Stimulated activated CD4-positive, alpha-beta T cell treated with anti-CD3 and anti-CD28 coated beads, TNF-alpha, amount 100 ng/mL, for 24 hours (primary cell): ENCODE measurements at regions not wholly inside any gene's neighbourhood (a gene's known extent, or its start where the extent isn't known, plus 50 kb on each side); places are given as distances from the start of the nearest gene placed in this dataset.

ENCODE experiments used
- DNase-seq, 3 experiments: peaks; one replicate each; pipeline ENCODE4 v3.0.0-alpha.2; 2020; ENCODE audit warnings: low read depth in 3 of 3

DNA sequence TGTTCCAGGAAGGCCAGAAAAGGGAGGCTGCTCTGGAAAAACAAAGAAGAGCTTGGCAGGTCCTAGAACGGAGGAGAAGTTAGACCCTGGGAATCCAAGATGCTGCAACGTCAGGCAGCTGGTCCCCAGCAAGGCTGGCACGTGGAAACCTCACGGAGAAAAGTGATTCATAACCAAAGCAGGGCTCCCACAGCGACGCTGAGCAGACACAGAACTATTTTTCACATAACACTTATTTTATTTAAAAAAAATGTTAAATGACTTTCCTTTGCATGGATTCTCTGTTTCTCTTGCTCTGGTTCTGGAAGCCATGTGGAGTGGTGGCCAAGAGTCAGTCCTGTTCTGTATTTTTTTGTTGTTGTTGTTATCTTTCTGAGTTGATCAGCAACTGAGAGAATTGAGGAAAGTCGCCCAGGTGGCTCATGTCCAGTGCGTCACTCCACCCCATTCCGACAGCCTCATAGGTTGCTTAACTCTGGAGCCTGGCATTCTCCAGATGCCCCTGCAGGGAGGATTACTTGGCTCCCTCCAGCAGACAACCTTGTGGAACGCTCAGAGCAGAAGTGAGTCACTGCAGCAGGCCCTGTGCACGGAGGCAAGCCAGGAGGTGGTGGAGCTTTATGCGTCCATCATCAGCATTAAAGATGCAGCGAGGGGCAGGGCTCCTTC lies 229.9 kb upstream of the HDAC4 start:
- DNase-seq, result no peak

GRCh38 chr2:239629926-239630617 lies 229.3 kb upstream of the HDAC4 start:
- DNase-seq, result no peak

DNA sequence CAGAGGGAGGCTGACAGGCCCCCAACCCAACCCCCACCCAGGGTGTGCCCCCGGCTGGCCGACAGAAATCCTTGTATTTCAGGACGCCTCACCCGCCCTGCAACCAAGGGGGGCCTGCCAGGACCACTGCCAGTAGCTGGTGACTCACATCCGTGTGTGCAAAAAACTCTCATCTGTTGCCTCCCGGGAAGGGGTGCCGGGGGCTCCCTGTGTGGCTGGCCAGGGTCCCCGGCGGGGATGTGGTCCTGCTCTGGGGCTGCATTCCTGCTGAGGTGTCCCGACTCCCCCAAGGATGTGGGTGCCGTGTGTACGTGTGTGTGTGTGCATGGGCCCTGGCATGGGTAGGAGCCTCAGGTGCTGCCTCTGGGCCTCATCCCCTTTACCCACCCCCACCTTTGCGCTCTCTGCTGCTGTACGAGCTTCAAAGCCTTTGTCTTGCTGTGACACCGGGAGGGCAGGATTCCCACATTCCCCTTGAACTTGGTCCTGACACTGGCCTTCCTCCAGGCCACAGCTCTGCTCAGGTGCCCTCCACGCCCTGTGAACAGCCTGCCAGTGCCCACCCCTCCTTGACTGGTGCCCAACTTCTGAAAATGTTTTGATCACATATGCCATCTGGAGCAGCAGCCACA lies 226.3 kb upstream of the HDAC4 start:
- no peak for DNase-seq

DNA sequence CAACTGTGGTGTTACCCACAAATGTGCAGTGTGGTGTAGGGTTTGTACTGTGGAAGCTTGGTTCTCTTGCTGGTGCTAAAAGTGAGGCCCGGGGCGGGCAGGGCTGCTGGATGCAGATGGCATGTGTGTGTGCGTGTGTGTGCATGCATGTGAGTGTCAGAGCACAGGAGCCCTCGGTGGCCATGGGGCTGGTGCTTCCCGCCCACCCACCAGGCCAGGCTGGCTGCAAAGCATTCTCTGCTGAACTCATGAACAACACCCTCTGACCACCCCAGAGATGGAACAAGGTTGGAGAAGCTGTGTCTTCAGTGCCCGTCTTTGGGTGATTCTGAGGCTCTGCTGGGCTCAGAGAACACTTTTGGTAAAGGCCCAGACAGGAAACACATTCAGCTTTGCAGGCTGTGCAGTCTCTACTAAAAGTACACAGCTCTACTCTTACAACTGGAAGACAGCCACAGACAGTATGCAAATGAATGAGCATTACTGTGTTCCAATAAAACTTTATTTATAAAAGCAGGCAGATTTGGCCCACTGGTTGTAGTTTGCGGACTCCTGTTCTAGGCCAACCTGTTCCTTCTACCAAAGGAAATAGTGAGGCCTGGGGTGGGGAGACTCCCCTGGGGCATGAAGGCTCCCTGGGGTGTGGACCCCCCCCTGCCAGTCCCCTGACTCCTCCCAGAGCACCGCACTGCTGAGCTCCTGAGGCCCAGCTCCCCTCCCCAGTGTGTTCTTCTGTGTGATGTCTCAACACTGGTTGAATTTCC lies 225.3 kb upstream of the HDAC4 start:
- no peak for DNase-seq

DNA sequence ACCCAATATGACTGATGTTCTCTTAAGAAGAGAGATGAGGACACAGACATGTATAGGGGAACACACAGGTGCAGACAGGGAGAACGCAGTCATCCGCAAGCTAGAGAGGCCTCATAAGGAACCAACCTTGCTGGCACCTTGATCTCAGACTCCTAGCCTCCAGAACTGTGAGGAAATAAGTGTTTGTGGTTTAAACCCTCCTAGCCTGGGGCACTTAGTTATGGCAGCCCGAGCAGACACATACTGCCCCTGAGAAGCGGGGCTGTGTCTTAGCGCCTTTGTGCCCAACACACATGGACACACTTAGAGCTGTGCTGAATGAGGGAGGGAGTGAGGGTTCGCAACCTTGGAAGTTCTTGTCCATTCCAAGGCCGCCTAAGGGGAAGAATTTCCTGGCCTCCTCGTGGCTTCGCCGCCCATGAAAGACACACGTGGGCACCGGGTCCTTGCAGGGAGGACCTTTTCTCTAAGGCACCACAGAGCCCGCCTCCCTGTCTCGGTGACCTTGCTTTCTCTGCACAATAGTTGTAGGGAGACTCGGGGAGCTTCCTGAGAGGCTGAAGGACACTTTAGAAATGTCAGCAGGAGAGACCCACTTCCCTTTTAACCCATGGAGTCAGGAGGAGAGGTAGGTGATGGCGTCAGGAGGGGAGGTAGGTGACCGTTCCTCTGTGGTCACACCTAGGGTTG lies 224.5 kb upstream of the HDAC4 start:
- no peak for DNase-seq

- no peak for DNase-seq
Observed at GRCh38 chr2:239621611-239622010, 220.8 kb upstream of the HDAC4 start.

GRCh38 chr2:239619369-239619768 lies 218.5 kb upstream of the HDAC4 start:
- no peak for DNase-seq

GRCh38 chr2:239616729-239617128 lies 215.9 kb upstream of the HDAC4 start:
- no peak for DNase-seq

DNA sequence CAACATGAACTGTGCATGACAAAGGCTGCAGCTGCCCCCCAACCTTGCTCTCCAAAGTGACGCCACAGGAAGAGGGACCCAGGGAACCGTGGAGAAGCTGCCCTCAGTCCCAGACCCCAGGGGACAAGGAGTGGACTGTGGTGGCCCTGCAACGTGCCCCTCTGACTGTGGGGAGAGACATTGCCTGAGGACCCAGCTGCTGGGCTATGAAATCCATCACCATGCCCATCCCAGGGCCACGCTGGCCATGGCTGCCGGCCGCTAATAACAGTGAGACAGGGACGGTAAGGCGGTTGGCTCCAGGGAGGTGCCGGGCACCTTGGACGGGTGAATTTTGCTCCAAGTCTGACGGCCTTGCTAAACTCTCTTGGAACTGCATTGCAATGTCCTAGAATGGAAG lies 211.3 kb upstream of the HDAC4 start:
- no peak for DNase-seq

DNA sequence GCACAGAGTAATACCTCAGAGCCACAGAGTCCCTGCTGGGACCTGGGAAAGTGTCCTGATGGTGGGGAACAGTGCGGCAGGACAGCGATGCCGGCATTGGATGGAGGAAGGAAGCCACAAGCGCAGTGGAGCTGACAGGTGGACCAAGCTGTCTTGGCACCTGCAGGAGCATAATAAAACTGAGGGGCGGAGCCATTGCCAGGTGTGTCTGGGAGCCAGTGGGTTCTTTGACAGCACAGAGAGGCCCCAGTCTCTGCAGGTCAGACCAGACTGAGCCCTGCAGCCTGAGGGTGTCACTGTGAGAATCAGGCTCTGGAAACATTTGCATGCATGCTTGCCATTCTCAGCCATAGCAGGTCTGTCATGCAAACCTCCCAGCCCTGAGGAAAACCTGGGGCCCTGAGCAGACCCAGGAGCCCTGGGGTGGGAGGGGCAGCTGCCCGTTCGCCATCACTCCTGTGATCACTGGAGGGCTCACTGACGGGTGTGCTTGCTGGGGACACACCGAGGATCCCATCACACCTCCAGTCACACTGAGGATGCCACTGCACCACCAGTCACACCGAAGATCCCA lies 210.5 kb upstream of the HDAC4 start:
- DNase-seq, result no peak

DNA sequence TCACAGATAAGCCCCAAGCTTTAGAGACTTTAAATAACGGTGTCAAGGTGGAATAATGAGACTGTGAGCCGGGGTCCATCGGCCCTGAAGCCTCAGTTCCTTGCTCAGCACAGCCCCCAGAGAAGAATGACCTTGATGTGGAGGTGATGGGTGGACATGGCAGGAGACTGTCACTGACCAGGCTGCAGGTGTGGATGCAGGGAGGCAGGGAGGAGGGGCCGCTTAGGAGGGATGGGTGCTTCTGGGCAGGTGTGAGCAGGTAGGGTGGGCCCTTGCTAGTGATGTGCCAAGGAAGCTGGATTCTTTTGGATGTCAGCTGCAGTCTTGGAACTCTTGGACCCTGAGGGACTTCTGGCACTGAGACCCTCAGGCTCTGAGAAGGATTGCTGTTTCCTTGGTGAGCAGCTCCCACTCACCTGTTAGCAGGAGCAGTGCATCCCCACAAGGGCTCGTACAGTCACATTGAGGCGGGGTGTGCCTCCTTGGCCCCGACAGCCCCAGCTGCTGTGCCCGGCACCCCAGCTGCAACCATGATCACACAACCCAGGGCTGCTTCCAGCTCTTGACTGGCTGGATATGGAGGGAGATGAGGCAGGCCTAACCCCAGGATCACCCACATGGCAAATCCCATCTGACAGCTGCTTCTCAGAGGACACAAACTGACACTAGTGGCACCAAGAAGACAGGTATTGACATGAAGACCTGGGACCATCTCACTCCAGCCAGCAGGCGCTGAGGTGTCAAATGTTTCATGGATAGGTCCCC lies 209.8 kb upstream of the HDAC4 start:
- DNase-seq, result no peak

- DNase-seq, result no peak
Observed at GRCh38 chr2:239609607-239610310, 208.9 kb upstream of the HDAC4 start.

DNA sequence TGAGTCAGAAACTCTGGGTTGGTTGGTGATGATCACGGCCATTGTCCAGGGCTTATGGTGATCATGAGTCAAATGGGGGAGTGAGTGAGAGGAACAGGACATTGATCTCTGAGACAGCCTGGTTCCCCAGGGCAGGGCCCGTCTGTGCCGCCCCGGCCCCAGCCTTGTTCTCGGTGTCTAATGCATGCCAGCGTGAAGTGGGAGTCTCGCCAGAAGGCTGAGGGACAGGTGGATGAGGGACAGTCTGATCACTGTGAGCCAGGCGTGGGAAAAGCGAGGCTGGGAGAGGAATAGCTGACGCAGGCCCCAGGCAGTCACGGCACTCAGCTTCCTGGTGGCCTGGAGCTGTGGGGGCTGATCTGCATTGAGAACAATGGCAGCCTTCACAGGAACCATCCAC lies 208.3 kb upstream of the HDAC4 start:
- DNase-seq, result no peak

DNA sequence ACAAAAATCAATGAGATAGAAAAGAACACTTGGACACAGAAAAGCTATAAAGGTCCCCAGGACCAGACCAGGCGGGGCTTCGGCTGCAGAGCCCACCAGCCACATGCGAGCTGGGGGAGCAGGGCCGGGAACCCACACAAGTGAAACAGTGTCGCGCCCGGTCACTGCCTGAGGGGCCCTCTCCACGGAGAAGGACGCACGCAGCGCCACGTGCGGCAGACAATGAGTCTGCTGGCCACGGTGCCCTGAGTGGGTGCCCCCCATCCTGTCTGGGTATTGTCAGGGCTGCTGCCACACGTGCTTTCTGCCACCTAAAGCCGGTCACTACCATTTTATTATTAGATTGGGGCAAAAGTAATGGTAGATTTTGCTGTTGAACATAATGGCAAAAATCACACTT lies 207.9 kb upstream of the HDAC4 start:
- DNase-seq, result no peak

- no peak for DNase-seq
Observed at GRCh38 chr2:239608260-239608659, 207.4 kb upstream of the HDAC4 start.

- DNase-seq, result no peak
Observed at GRCh38 chr2:239607517-239608191, 206.8 kb upstream of the HDAC4 start.

DNA sequence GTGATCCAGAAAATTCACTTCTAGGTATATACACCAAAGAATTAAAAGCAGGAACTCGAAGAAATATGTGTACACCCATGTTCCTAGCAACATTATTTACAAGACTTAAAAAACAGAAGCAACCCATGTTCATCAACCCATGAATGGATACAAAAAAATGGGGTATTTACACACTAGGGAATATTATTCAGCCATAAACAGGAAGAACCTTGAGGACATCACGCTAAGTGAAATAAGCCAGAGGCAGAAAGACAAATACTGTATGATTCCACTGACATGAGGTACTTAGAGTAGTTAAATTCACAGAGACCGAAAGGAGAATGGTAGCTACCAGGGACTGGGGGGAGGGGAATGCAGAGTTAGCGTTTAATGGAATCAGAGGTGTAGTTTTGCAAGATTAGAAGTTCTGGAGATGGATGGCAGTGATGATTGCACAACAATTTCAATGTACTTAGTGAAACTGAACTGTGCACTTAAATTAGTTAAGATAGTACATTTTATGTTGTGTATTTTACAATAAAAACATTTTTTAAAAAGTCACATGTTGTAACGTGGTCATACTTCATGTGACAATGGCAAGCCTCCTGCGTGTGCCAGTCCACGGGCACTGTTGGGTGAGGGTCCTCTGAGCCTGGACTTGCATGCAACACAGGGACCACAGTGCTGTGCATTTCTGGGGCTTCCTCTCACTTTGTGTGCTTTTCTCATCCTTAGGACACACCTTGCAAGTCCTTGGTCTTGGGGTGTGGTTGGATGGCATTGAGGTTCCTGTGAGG lies 206.1 kb upstream of the HDAC4 start:
- no peak for DNase-seq

DNA sequence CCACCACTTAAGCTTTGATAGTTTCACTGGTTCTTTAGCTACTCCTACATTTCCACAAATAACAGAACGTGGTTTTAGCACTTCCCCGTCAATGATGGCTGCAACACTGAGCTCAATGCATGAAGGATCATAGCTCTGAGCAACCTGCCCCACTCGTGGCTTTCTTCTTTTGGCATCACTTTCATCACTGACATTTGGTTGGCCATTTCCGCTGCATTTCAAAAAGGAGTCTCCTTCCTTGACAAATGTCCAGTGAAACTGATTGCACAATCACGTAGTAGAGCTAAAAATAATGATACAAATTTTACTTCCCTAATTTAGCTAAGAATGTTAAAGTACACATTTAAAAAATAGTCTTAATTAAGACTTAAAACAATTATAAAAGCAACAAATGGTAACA lies 205.2 kb upstream of the HDAC4 start:
- DNase-seq, result no peak

- no peak for DNase-seq
Observed at GRCh38 chr2:239605409-239605808, 204.6 kb upstream of the HDAC4 start.
